ENCODE measurements at regions not wholly inside any gene's neighbourhood (a gene's known extent, or its start where the extent isn't known, plus 50 kb on each side); places are given as distances from the start of the nearest gene placed in this dataset.
"Not testable (repeated sequence)": the region's sequence is repeated elsewhere in the genome, so short reads cannot be mapped to it uniquely, and the experiment has no call there.

- Histone ChIP-seq H4K20me1 (ENCODE audit: control insufficient read depth, extremely low read depth, insufficient read depth, low read length) (no peaks in the 10 kb centered on the region), H3K4me3 (ENCODE audit: control insufficient read depth in 2 of 3, extremely low read depth in 1 of 3, insufficient read depth in 2 of 3, low read depth in 1 of 3, low read length in 3 of 3) (no peak overlapping the region), H3K4me1 (ENCODE audit: control insufficient read depth, extremely low read depth, insufficient read depth, low read length) (no peaks in the 10 kb centered on the region), H3K9me3 (ENCODE audit: control insufficient read depth, low read depth, low read length) (no peaks in the 10 kb centered on the region), H3K27me3 (ENCODE audit: control insufficient read depth, extremely low read depth, insufficient read depth, low read length) (no peaks in the 10 kb centered on the region), H3K9me1 (ENCODE audit: control insufficient read depth, extremely low read depth, insufficient read depth, low read length) (no peaks in the 10 kb centered on the region), H3K36me3 (ENCODE audit: control insufficient read depth in 2 of 2, extremely low read depth in 1 of 2, insufficient read depth in 2 of 2, low read length in 2 of 2) (no peaks in the 10 kb centered on the region), H3K79me2 (ENCODE audit: control insufficient read depth, insufficient read depth, low read length) (no peaks in the 10 kb centered on the region), H2AFZ (ENCODE audit: control insufficient read depth, low read length) (no peak overlapping the region), H3K9ac (ENCODE audit: control insufficient read depth, extremely low read depth, insufficient read depth, low read length) (no peak overlapping the region), H3K27ac (ENCODE audit: control insufficient read depth, insufficient read depth, low read length) (no peak overlapping the region), H3K4me2 (ENCODE audit: control insufficient read depth, extremely low read depth, insufficient read depth, low read depth, low read length) (no peak overlapping the region)
- dilution Hi-C loops (cut with MboI; ENCODE audit: extremely low pct_ligation_motif_present, low sequenced_read_pairs), result no loop called here
- TF ChIP-seq CTCF (optimal IDR thresholded peaks at IDR 0.05 in 1 of 3, IDR thresholded peaks at IDR 0.05 in 1 of 3, conservative IDR thresholded peaks at IDR 0.05 in 1 of 3; ENCODE audit: extremely low read depth in 1 of 3, insufficient read depth in 2 of 3, low read length in 3 of 3), result no peak
- no peak for TF ChIP-seq EZH2 (IDR thresholded peaks at IDR 0.05; ENCODE audit: low read length)
- FAIRE-seq (no peak), DNase-seq (ENCODE audit: low read depth, low spot score) (no peak)
These were observed 88.0 kb downstream of the TEX51 start for GRCh38 chr2:126986631-126987187.

- FAIRE-seq (no peak), DNase-seq (ENCODE audit: low read depth, low spot score) (no peak)
- no peak overlapping the region for H3K4me3 ChIP-seq (ENCODE audit: control insufficient read depth in 2 of 3, extremely low read depth in 1 of 3, insufficient read depth in 2 of 3, low read depth in 1 of 3, low read length in 3 of 3)
- no peak overlapping the region for H3K4me2 ChIP-seq (ENCODE audit: control insufficient read depth, extremely low read depth, insufficient read depth, low read depth, low read length)
- no peak overlapping the region for H2AFZ ChIP-seq (ENCODE audit: control insufficient read depth, low read length)
- TF ChIP-seq CTCF (optimal IDR thresholded peaks at IDR 0.05 in 1 of 3, IDR thresholded peaks at IDR 0.05 in 1 of 3, conservative IDR thresholded peaks at IDR 0.05 in 1 of 3; ENCODE audit: extremely low read depth in 1 of 3, insufficient read depth in 2 of 3, low read length in 3 of 3), result no peak
- no peak for TF ChIP-seq EZH2 (IDR thresholded peaks at IDR 0.05; ENCODE audit: low read length)
- dilution Hi-C loops (cut with MboI; ENCODE audit: extremely low pct_ligation_motif_present, low sequenced_read_pairs), result no loop called here
- no peaks in the 10 kb centered on the region for H3K9me3 ChIP-seq (ENCODE audit: control insufficient read depth, low read depth, low read length)
- H3K79me2 ChIP-seq (ENCODE audit: control insufficient read depth, insufficient read depth, low read length), result no peaks in the 10 kb centered on the region
- no peaks in the 10 kb centered on the region for H3K9me1 ChIP-seq (ENCODE audit: control insufficient read depth, extremely low read depth, insufficient read depth, low read length)
- no peaks in the 10 kb centered on the region for H3K27me3 ChIP-seq (ENCODE audit: control insufficient read depth, extremely low read depth, insufficient read depth, low read length)
- no peaks in the 10 kb centered on the region for H3K4me1 ChIP-seq (ENCODE audit: control insufficient read depth, extremely low read depth, insufficient read depth, low read length)
- H3K9ac ChIP-seq (ENCODE audit: control insufficient read depth, extremely low read depth, insufficient read depth, low read length), result no peak overlapping the region
- H3K36me3 ChIP-seq (ENCODE audit: control insufficient read depth in 2 of 2, extremely low read depth in 1 of 2, insufficient read depth in 2 of 2, low read length in 2 of 2), result no peaks in the 10 kb centered on the region
- H3K27ac ChIP-seq (ENCODE audit: control insufficient read depth, insufficient read depth, low read length), result no peak overlapping the region
- H4K20me1 ChIP-seq (ENCODE audit: control insufficient read depth, extremely low read depth, insufficient read depth, low read length), result no peaks in the 10 kb centered on the region
These were observed 89.8 kb downstream of the TEX51 start for GRCh38 chr2:126988482-126988881.

GRCh38 chr2:126989064-126989463 lies 90.4 kb downstream of the TEX51 start:
- H3K27ac ChIP-seq (ENCODE audit: control insufficient read depth, insufficient read depth, low read length); H3K9me1 ChIP-seq (ENCODE audit: control insufficient read depth, extremely low read depth, insufficient read depth, low read length); H3K79me2 ChIP-seq (ENCODE audit: control insufficient read depth, insufficient read depth, low read length); FAIRE-seq; DNase-seq (ENCODE audit: low read depth, low spot score); H3K36me3 ChIP-seq (ENCODE audit: control insufficient read depth in 2 of 2, extremely low read depth in 1 of 2, insufficient read depth in 2 of 2, low read length in 2 of 2); H3K4me2 ChIP-seq (ENCODE audit: control insufficient read depth, extremely low read depth, insufficient read depth, low read depth, low read length); H4K20me1 ChIP-seq (ENCODE audit: control insufficient read depth, extremely low read depth, insufficient read depth, low read length); dilution Hi-C loops (cut with MboI; ENCODE audit: extremely low pct_ligation_motif_present, low sequenced_read_pairs); H3K4me1 ChIP-seq (ENCODE audit: control insufficient read depth, extremely low read depth, insufficient read depth, low read length); H2AFZ ChIP-seq (ENCODE audit: control insufficient read depth, low read length); H3K4me3 ChIP-seq (ENCODE audit: control insufficient read depth in 2 of 3, extremely low read depth in 1 of 3, insufficient read depth in 2 of 3, low read depth in 1 of 3, low read length in 3 of 3); H3K9me3 ChIP-seq (ENCODE audit: control insufficient read depth, low read depth, low read length); H3K9ac ChIP-seq (ENCODE audit: control insufficient read depth, extremely low read depth, insufficient read depth, low read length); H3K27me3 ChIP-seq (ENCODE audit: control insufficient read depth, extremely low read depth, insufficient read depth, low read length): not testable (repeated sequence)
